HG03108 (cell line): ENCODE measurements at regions not wholly inside any gene's neighbourhood (a gene's known extent, or its start where the extent isn't known, plus 50 kb on each side); places are given as distances from the start of the nearest gene placed in this dataset.
A peak's percentile ranks its signal among the peaks of the same experiment; 100 is the strongest.
"Not testable (repeated sequence)": the region's sequence is repeated elsewhere in the genome, so short reads cannot be mapped to it uniquely, and the experiment has no call there.

Experiments
- ATAC-seq: cut with Tn5 transposase; IDR thresholded peaks from one replicate; pipeline ENCODE4 v1.9.1; 2021; ENCODE audit warnings: moderate library complexity; ENCODE audit not compliant: unreplicated experiment

DNA sequence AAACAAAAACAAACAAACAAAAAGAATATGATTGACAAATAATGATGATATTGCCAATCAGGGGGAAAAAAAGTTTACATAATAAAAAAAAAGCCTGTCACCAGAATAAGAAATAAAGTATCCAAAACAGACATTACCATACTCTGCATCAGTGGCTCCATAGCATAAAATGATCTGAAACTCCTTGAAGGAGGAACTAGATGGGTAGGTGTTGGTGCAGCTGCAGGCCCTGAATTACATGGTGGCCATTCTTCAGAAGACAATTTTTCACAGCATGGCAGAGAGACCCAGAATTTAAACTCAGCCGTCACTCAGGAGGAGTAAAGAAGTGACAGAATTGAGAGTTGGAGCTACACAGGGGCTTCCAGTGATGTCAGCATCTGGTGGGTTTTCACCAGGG is 60.2 kb downstream of the GLUL start:
- no peak for ATAC-seq

DNA sequence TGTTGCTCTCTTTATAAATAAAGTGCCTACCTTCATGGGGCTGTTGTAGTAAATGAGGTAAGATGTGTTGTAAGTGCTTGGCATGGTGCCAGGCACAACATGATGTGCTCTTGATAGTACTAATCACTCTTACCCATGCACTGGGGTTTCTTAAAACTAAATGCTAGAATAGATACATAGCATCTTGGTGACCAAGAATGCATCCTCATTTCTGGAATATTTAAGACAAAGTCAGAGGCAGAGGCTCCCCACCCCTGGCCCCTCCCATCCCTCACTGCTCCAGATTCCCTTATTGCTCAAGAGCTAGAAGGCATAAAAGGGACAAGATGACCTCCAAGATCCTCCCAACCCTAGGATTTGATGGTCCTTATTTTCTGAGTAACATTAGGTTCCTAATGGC is 61.3 kb downstream of the GLUL start:
- no peak for ATAC-seq

DNA sequence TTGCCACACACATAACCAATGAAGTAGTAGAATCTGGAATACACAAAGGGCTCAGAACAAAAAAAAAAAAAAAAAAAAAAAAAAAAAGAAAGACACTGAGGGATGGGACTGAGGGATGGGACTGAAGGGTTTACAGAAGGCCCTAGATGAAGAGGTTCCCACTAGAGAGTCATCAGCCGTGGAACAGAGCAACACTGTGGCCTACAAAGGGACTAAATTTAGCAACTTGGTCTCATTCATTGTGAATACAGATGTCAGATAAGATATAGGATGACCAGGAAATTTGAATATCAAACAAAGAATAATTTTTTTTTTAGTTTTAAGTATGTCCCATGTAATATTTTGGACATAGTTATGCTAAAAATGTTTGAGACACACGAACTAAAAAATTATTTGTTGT is 62.1 kb downstream of the GLUL start:
- no peak for ATAC-seq

DNA sequence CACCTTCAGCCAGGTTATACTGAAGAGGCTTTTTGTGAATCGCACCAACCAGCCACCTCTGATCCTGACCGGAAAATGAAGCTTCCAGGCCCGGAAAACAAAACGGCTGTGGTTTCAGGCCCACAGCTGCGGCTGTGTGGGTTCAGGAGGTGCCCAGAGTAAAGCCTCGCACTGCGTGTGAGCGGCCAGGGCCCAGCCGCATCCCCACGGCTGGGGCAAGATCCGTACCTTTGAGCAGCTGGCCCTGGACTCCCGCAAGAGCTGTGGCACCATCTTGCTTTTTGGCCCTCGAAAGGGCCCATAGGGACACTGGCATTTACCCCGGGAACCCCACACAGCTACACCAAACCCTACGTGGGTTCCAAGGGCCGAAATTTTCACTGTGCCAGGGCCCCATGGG is 63.0 kb downstream of the GLUL start:
- no peak for ATAC-seq

DNA sequence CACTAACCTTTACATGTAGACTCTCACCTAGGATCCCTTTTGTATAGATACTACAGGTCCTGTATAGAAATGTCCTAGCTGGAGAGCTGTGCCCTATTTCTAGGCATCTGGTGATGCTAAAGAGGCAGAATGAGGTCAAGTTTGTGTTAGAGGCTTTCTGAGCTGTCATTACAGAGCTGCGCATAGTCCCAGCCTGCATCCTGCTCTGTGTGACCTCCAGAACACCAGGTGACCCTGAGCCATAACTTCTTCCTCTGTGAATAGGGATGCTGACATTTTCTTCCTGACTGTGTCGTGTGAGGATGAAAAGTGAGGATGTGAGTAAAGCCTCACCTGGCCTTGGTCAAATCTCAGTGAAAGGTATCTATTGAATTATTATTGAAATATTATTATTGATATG is 66.3 kb downstream of the GLUL start:
- no peak for ATAC-seq

DNA sequence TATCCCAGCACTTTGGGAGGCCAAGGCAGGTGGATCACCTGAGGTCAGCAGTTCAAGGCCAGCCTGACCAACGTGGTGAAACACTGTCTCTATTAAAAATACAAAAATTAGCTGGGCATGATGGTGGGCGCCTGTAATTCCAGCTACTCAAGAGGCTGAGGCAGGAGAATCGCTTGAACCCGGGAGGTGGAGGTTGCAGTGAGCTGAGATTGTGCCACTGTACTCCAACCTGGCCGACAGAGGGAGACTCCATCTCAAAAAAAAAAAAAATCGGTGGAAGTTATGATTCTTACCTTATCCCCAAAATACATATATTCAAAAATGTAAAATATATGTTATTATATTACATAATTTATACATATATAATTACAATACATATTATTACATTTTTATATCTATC is 70.1 kb downstream of the GLUL start:
- ATAC-seq: not testable (repeated sequence)

DNA sequence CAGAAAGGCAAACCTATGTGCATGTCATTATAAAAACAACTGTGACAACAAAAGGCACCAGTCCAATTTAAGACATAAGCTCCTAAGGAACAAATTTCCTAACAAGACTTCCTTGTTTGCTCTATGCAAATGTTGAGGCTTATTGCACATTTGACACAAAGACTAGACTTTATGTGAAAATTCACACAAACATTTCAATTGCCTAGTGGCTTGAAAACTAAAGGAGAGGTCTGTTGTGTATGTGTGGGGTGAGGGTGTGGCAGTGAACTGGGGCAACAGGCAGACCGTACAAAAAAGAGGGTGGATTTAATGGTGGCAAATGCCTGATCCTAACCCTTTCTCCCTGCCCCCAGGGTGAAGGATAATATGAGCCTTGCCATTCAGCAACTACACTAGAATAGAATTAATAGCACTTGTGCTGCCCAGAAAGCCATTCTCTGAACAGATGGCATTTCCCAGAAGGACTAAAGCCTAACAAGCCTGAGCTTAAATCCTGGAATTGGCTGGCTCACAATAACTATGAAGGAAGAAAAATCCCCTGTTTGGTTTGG is 73.9 kb downstream of the GLUL start:
- ATAC-seq: no peak

DNA sequence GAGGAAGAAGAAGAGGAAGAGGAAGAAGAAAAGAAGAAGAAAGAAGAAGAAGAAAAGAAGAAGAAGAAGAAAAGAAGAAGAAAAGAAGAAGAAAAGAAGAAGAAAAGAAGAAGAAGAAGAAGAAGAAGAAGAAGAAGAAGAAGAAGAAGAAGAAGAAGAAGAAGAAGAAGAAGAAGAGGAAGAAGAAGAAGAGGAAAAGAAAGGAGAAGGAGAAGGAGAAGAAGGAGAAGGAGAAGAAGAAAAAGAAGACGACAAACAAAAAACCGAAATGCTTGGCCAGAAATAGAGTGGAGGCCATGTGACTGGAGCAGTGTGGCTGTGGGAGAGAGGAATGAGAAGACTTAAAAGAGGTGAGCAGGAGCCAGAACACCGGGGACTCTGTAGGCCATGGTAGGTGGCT is 75.1 kb downstream of the GLUL start:
- not testable (repeated sequence) for ATAC-seq

DNA sequence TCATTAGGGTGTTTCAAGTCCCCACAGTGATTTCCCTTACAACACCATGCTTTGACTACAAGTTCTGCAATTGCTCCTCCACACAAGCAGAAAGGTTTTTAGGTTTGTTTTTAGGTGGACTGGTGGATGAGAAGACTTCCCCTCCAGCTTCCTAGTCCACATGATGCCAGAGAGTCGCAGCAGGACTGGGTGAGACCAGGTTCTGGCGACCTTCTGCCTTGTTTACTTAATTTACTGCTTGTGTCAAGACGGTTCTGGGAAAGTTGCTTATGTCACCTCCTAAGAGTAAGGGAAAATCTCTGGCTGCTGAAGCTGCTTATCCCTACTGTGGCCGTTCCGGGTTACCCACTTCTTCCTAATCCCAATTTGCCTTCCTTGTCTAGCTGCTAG is 76.4 kb downstream of the GLUL start:
- ATAC-seq: no peak

DNA sequence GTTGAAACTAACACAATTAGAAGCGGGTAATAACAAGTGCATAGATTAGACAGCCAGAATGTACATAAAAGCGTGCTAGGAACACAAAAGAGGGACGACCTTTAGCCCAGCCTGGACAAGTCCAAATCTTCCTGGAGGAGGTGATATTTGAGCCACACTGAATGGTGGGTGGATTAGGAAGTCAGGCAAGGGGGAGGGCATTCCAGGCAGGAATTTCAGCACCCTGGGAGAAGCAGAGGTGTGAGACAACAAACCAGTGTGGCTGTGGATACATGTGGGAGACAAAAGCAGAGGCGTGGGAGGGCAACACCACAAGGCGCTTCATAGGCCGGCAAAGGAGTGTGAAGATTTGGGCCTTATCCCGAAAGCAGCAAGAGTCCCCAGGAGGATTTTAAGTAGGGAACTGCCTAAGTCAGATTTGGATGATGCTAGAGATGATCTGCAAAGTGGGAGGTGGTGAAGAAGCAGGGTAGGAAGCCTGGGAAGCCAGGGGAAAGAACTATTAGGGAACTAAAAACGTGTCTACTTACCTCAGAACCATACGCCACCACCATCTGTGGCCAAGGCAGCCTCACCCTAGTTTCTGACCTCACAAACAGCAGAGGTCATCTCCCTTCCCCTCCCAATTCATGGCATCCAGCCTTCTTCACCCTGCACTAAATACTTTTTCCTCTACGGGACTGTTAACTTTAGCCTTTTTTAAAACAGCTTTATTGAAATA is 81.8 kb downstream of the GLUL start:
- no peak for ATAC-seq

DNA sequence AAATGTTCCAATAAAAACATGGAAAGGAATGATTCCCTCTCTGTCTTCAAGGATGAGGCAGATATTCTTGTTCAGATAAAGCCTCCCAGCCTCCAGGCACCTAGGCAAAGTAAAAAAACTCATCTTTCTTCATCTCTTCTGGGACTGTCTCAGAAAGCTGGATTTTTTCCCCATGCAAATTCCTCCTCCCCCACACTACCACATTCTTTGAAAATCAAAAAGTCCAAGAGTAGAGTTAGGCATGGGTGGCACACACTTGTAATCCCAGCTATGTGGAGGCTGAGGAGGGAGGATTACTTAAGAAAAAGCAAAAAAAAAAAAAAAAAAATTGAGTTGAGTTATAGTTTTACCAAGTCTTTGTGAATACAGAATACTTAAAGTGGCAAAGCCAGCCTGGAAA is 82.8 kb downstream of the GLUL start:
- no peak for ATAC-seq

DNA sequence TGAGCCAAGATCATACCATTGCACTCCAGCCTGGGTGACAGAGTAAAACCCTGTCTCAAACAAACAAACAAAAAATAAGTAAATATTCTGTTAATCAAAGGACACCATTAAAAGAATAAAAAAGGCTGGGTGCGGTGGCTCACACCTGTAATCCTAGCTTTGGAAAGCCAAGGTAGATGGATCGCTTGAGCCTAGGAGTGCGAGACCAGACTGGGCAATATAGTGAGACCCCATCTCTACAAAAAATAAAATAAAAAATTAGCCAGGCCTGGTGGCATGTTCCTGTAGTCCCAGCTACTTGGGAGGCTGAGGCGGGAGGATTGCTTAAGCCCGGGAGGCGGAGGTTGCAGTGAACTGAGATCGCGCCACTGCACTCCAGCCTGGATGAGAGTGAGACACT is 84.1 kb downstream of the GLUL start:
- ATAC-seq: not testable (repeated sequence)

DNA sequence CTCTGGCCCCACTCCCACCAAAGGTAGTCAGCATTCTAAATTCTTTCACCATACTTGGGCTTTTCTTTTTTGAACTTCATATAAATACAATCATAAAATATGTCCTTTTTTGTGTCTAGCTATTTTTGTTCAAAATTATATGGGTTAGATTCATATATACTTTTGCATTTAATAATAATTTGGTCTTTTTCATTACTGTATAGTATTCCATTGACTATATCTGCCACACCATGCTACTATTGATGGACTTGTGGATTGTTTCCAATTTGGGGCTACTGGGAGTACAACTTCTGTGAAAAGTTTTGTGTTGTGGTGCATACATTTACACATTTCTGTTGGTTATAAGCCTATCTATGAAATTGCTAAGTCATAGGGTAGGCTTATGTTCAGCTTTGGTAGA is 85.7 kb downstream of the GLUL start:
- ATAC-seq: no peak

DNA sequence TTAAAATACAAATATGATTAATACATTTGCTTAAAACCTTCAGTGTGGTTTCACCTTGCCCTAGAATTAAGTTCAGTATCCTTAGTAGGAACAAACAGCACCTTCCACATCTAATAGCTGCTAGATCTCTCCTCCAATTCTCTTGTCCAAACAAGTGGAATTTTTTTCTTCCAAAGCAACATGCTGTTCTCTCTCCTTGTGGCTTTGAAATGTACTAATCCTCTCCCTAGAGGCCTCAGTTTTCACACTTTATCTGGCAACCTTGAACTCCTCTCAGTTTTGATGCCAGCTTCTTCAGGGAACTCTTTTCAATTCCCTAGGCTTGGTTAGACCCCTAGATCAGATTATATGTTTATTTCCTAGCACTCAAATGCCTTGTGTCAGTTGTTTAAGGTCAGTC is 87.0 kb downstream of the GLUL start:
- no peak for ATAC-seq

DNA sequence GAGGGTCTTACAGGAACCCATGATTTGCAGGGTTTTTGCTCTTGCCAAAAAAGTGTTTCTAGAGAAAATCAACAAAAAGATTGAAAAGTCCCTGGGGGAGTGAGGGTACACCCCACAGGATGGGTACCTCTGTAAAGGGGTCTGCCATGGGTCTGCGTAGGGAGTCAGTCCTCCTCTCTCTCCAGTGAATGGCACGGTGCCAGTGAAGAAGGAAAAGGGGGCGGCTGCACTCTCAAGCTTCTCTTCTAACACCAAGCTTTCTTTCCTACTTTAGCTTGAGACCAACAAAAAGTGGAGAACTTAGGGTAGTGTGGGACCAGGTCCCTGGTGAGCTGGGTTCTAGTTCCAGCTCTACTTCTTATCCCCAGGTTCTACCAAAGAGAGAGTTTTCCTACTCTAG is 87.4 kb downstream of the GLUL start:
- ATAC-seq: no peak

DNA sequence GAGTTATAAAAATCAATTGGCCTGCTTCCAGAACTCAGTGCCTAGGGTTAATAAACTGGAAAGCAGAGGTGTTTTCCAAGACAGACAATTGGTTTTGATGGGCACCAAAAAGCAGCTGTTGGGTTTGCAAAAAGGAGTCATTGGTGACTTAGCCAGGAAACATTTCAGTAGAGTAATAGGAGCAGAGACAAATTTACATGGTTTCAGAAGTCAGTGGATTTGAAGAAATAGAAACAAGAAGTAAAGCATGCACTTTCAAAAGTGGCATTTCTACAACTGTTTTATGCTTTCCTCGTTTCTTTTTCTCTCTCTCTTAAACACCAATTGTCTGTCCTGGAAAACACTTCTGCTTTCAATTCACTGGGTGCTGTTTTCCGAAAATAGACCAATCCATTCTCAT is 87.8 kb downstream of the GLUL start:
- peak; percentile 73 for ATAC-seq

DNA sequence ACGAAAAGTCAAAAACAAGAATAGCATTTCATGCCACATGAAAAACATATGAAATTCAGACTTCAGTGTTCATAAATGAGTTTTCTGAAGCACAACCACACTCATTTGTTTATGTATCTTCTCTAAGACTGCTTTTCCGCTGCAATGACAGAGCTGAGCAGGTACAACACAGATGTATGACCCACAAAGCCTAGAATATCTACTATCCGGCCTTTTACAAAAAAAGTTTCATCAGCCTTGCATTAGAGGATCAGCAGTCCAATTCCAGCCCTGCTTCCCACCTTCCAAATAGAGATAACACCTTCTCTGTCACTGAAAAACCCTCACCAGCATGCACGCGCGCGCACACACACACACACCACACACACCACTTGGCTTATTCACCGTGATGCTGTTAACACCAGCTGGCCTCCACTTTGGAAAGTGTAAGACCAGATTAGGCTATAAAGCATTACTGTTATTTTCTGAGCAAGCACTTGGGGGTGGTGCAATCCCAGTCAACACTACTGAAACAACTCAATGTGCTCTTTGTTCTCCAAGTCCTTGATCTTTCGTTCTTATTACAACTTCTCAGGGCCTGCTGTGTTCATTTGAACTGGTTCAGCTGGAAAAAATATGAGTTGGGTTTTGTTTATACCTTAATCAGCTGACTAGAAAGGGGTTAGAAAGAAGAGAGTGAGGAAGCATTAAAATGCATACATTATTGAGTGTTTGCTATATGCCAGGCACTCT is 90.0 kb downstream of the GLUL start:
- ATAC-seq: no peak

DNA sequence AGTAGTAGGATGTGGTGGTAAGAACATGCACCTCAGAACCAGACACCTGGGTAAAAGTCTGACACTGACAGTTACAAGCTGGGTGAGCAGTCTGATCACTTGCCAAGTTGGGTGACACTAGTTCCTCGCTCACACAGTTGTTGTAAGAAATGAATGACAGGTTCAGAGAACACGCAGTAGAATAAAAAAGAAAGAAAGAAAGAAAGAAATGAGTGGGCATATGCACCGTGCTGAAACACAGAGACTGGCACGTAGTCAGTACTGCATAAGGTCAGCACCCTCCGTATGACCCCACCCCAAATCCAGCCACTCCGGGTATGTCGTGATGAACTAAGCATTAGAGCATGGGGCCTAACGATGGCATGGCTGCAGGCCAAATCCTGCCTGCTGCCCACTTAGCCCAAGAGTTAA is 90.6 kb downstream of the GLUL start:
- ATAC-seq: peak; percentile 32

DNA sequence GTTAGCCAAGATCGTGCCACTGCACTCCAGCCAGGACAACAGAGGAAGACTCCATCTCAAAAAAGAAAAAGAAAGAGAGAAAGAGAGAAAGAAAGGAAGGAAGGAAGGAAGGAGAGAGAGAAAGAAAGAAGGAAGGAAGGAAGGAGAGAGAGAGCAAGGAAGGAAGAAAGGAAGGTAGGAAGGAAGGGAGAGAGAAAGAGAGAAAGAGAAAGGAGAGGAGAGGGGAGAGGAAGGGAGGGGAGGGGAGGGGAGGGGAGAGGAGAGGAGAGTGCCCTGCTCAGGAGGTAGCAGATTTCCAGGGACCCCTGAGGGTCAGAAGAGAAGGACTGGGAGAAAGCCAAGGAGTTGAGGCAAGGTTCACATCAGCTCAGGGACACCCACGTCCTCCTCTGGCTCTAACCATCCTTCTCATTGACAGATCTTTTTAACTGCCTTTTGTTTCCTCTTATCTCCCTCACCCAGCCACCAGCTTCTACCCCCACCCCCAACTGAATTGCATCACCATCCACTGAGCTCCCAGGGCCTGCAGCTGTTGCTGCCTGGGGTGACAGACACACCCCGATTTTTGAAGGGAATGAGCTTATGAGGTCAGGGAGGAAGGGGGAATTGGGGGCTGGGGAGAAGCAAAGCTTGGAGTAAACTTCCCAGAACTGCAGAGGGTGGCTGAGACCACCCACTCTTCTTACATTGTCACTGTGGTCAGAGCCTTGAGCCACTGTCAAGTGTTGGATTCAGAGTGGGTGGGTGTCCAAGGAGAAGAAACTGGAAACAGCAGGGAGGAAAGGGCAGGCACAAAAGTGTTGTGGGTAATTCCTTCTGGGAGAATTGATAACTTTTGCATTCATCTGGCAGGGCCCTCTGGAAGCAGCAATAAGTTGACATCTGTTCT is 91.6 kb downstream of the GLUL start:
- ATAC-seq: no peak

DNA sequence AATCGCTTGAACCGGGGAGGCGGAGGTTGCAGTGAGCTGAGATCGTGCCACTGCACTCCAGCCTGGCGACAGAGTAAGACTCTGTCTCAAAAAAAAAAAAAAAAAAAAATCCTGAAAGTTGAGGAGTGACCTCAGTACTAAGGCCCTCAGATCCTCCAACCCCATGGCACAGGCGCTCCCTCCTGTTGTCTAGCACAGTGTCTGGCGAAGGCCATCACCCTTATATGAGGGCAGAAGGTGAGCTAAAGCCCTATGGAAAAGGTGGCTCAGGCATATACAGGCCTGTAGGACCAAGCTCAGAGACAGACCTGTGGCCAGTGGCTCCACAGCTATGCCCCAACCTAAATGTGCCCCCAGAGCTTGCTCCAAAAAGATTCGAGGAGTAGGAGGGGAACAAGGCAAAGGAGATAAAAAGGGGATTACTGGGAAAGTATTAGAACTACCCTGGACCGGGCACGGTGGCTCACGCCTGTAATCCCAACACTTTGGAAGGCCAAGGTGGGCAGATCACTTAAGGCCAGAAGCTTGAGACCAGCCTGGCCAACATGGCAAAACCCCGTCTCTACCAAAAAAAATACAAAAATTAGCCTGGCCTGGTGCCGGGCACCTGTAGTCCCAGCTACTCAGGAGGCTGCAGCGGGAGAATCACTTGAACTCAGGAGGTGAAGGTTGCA is 92.4 kb downstream of the GLUL start:
- ATAC-seq: not testable (repeated sequence)

DNA sequence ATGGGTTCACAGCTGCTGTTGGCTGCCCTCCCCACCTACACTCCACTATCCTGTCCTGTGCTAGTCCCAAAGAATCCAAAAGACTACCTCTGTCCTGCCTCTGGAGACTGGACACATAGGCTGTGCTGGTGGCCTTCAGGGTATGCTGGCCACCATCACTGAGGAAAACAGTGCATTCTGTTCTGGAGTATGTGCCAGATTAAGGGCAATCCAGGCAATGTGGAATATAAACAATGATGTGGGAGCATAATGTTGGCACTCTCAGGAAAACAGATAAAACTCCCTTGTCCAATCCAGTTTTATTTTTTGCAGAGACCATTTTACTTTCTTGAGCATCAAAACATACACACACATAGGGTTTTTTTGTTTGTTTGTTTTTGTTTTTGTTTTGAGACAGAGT is 94.3 kb downstream of the GLUL start:
- ATAC-seq: no peak
